SH-SY5Y (cell line): ENCODE measurements at regions not wholly inside any gene's neighbourhood (a gene's known extent, or its start where the extent isn't known, plus 50 kb on each side); places are given as distances from the start of the nearest gene placed in this dataset.

Experiments used
- GATA2 ChIP-seq: IDR thresholded peaks from 2 replicates; pipeline ENCODE4 v1.6.1; 2011; ENCODE audit warnings: mild to moderate bottlenecking, low read depth, low read length
- GATA3 ChIP-seq: IDR thresholded peaks from 2 replicates; pipeline ENCODE4 v1.6.1; 2011; ENCODE audit warnings: low read depth, mild to moderate bottlenecking, low read length, moderate library complexity

GRCh38 chr6:138716971-138717665 lies 56.5 kb upstream of the CCDC28A start:
- TF ChIP-seq GATA2: no peak
- TF ChIP-seq GATA3: no peak
